Mesodermal cell (in vitro differentiated cells): ENCODE measurements at regions not wholly inside any gene's neighbourhood (a gene's known extent, or its start where the extent isn't known, plus 50 kb on each side); places are given as distances from the start of the nearest gene placed in this dataset.
"Not testable (repeated sequence)": the region's sequence is repeated elsewhere in the genome, so short reads cannot be mapped to it uniquely, and the experiment has no call there.

Experiments
- H3K27ac ChIP-seq: 2 replicates; pipeline ENCODE4 v1.7.0; 2013; ENCODE audit warnings: mild to moderate bottlenecking, low read depth, low read length, moderate library complexity; ENCODE audit not compliant: severe bottlenecking
- H3K36me3 ChIP-seq: 2 replicates; pipeline ENCODE4 v1.7.1; 2013; ENCODE audit warnings: mild to moderate bottlenecking, low read length, moderate library complexity; ENCODE audit not compliant: control insufficient read depth, insufficient read depth
- H3K4me1 ChIP-seq: one replicate; pipeline ENCODE4 v1.7.1; 2013; ENCODE audit warnings: mild to moderate bottlenecking, low read length; ENCODE audit not compliant: insufficient read depth, control insufficient read depth, poor library complexity, severe bottlenecking
- H3K4me3 ChIP-seq: 2 replicates; pipeline ENCODE4 v1.7.0; 2013; ENCODE audit warnings: low read length, control low read depth, mild to moderate bottlenecking; ENCODE audit not compliant: insufficient read depth, poor library complexity, severe bottlenecking; ENCODE audit errors: extremely low read depth
- H3K9me3 ChIP-seq: 2 replicates; pipeline ENCODE4 v1.7.1; 2013; ENCODE audit warnings: mild to moderate bottlenecking, low read length, moderate library complexity; ENCODE audit not compliant: control insufficient read depth
- WGBS, 2 experiments: methylation state at CpG; one replicate each; pipeline ENCODE4 v1.1.5; 2013; ENCODE audit warnings: missing lambda C conversion rate in 2 of 2; ENCODE audit not compliant: insufficient coverage in 2 of 2; 5-methylcytosine and 5-hydroxymethylcytosine counted together

- 88 to 97% methylated on average over 1 to 5 of the region's 7 CpGs for WGBS, 2 experiments
- H3K4me3 ChIP-seq, H3K9me3 ChIP-seq: not testable (repeated sequence)
Observed at GRCh38 chr19:29886106-29886505, 55.9 kb upstream of the URI1 start.

DNA sequence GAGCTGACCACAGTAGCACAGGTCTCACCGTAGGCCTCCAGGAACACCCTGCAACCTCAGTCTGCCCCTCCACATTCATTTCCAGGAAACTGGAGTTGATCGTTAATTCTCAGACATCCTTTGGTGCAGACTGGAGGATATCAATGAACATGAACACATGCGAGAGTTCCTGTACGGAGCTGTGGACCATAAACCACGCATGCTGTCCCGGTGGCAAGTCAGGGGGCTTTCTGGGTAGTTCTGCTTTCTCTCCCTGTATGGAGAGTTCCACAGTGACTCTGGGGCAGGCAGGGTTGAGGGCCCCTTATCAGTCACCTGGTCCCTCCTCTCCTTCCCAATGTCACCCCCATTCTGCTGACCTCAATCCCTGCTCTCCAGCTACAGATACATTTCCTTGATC, 55.5 kb upstream of the URI1 start:
- WGBS, 2 experiments = 89% methylated on average over 6 of the region's 6 CpGs
- no peak overlapping the region for H3K4me3 ChIP-seq
- no peaks in the 10 kb centered on the region for H3K9me3 ChIP-seq
- H3K27ac ChIP-seq = no peak overlapping the region
- no peaks in the 10 kb centered on the region for H3K36me3 ChIP-seq
- H3K4me1 ChIP-seq = no peaks in the 10 kb centered on the region

More at GRCh38 chr19:29886106-29886505, 55.9 kb upstream of the URI1 start:
- not testable (repeated sequence) for H3K36me3 ChIP-seq, H3K4me1 ChIP-seq, H3K27ac ChIP-seq

- Histone ChIP-seq H3K36me3 (no peaks in the 10 kb centered on the region), H3K4me3 (no peak overlapping the region), H3K27ac (no peak overlapping the region), H3K9me3 (no peaks in the 10 kb centered on the region), H3K4me1 (no peaks in the 10 kb centered on the region)
- WGBS, 2 experiments = 31 to 47% methylated on average over 2 of the region's 2 CpGs
Observed at GRCh38 chr19:29887442-29887855, 54.6 kb upstream of the URI1 start.

- H3K4me1 ChIP-seq = not testable (repeated sequence)
- WGBS, 2 experiments = 91 to 100% methylated on average over 1 to 2 of the region's 3 CpGs
Observed at GRCh38 chr19:29888047-29888446, 54.0 kb upstream of the URI1 start.

GRCh38 chr19:29889702-29890101, 52.3 kb upstream of the URI1 start:
- H3K4me3 ChIP-seq = no peak overlapping the region
- H3K36me3 ChIP-seq = no peaks in the 10 kb centered on the region
- no peak overlapping the region for H3K27ac ChIP-seq
- no peaks in the 10 kb centered on the region for H3K4me1 ChIP-seq
- H3K9me3 ChIP-seq = no peaks in the 10 kb centered on the region

More at GRCh38 chr19:29888047-29888446, 54.0 kb upstream of the URI1 start:
- H3K36me3 ChIP-seq, H3K9me3 ChIP-seq, H3K4me3 ChIP-seq, H3K27ac ChIP-seq: not testable (repeated sequence)

DNA sequence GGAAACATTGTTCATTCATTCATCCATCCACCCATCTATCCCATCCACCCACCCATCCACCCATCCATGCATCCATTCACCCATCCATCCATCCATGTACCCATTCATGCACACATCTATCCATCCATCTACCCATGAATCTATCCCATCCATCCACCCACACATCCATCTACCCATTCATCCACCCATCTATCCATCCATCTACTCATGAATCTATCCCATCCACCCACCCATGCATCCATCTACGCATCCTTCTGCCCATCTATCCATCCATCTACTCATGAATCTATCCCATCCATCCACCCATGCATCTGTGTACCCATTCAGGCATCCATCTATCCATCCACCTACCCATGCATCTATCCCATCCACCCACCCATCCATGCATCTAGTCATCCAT, 51.6 kb upstream of the URI1 start:
- Histone ChIP-seq H3K9me3 (no peaks in the 10 kb centered on the region), H3K27ac (no peak overlapping the region), H3K4me3 (no peak overlapping the region), H3K36me3 (no peaks in the 10 kb centered on the region), H3K4me1 (no peaks in the 10 kb centered on the region)
- 79 to 100% methylated on average over 1 of the region's 1 CpG for WGBS, 2 experiments
